H9 (cell line): ENCODE measurements at regions not wholly inside any gene's neighbourhood (a gene's known extent, or its start where the extent isn't known, plus 50 kb on each side); places are given as distances from the start of the nearest gene placed in this dataset.

Experiments used
- DNase-seq: peaks from one replicate; pipeline ENCODE4 v3.0.0-alpha.2; 2017
- H2AFZ ChIP-seq: one replicate; pipeline ENCODE4 v1.6.1; 2013; ENCODE audit warnings: mild to moderate bottlenecking, low read length, control low read depth, moderate library complexity
- H2AK5ac ChIP-seq: 2 replicates; pipeline ENCODE4 v1.6.1; 2013; ENCODE audit warnings: low read length, control low read depth, mixed read lengths; ENCODE audit not compliant: insufficient read length
- H2BK120ac ChIP-seq: one replicate; pipeline ENCODE4 v1.6.1; 2013; ENCODE audit warnings: low read depth, mild to moderate bottlenecking, low read length, control low read depth, inconsistent platforms; ENCODE audit not compliant: poor library complexity, severe bottlenecking
- H2BK12ac ChIP-seq: 2 replicates; pipeline ENCODE4 v1.6.1; 2013; ENCODE audit warnings: low read length, control low read depth, mixed read lengths, low read depth; ENCODE audit not compliant: insufficient read length
- H2BK15ac ChIP-seq: 2 replicates; pipeline ENCODE4 v1.6.1; 2013; ENCODE audit warnings: low read depth, low read length, control low read depth
- H2BK20ac ChIP-seq: one replicate; pipeline ENCODE4 v1.6.1; 2013; ENCODE audit warnings: low read depth, mild to moderate bottlenecking, low read length, control low read depth, inconsistent platforms; ENCODE audit not compliant: poor library complexity, severe bottlenecking
- H2BK5ac ChIP-seq: 2 replicates; pipeline ENCODE4 v1.6.1; 2013; ENCODE audit warnings: low read length, control low read depth, mixed read lengths; ENCODE audit not compliant: insufficient read length
- H3K14ac ChIP-seq: 2 replicates; pipeline ENCODE4 v1.6.1; 2013; ENCODE audit warnings: low read length, control low read depth; ENCODE audit not compliant: insufficient read depth
- H3K18ac ChIP-seq: 2 replicates; pipeline ENCODE4 v1.6.1; 2013; ENCODE audit warnings: low read depth, mild to moderate bottlenecking, mixed read lengths, low read length, control low read depth; ENCODE audit not compliant: insufficient read length
- H3K23ac ChIP-seq: 2 replicates; pipeline ENCODE4 v1.6.1; 2013; ENCODE audit warnings: low read length, control low read depth, mixed read lengths, low read depth; ENCODE audit not compliant: insufficient read length
- H3K23me2 ChIP-seq: 2 replicates; pipeline ENCODE4 v1.6.1; 2013; ENCODE audit warnings: low read depth, mild to moderate bottlenecking, mixed read lengths, low read length, control low read depth; ENCODE audit not compliant: insufficient read length, poor library complexity, severe bottlenecking
- H3K27ac ChIP-seq: 2 replicates; pipeline ENCODE4 v1.5.1; 2013; ENCODE audit warnings: low read length, control low read depth, mixed read lengths, low read depth; ENCODE audit not compliant: insufficient read length
- H3K27me3 ChIP-seq: 2 replicates; pipeline ENCODE4 v1.6.1; 2013; ENCODE audit warnings: low read length, control low read depth, inconsistent platforms; ENCODE audit not compliant: insufficient read depth
- H3K4ac ChIP-seq: 2 replicates; pipeline ENCODE4 v1.6.1; 2013; ENCODE audit warnings: low read depth, mild to moderate bottlenecking, control low read depth, inconsistent platforms, low read length, moderate library complexity
- H3K4me1 ChIP-seq: 2 replicates; pipeline ENCODE4 v1.6.1; 2013; ENCODE audit warnings: low read length, control low read depth, inconsistent platforms; ENCODE audit not compliant: insufficient read depth
- H3K4me2 ChIP-seq: 2 replicates; pipeline ENCODE4 v1.6.1; 2013; ENCODE audit warnings: low read length, control low read depth, mixed read lengths; ENCODE audit not compliant: insufficient read length, insufficient read depth
- H3K56ac ChIP-seq: 2 replicates; pipeline ENCODE4 v1.6.1; 2013; ENCODE audit warnings: low read depth, mild to moderate bottlenecking, mixed read lengths, low read length, control low read depth; ENCODE audit not compliant: insufficient read length
- H3K79me1 ChIP-seq: 2 replicates; pipeline ENCODE4 v1.6.1; 2013; ENCODE audit warnings: low read depth, mild to moderate bottlenecking, moderate library complexity, low read length, control low read depth, inconsistent platforms; ENCODE audit not compliant: insufficient read depth, poor library complexity, severe bottlenecking
- H3K79me2 ChIP-seq: 2 replicates; pipeline ENCODE4 v1.6.1; 2013; ENCODE audit warnings: low read length, control low read depth, inconsistent platforms; ENCODE audit not compliant: insufficient read depth
- H3K9ac ChIP-seq: 2 replicates; pipeline ENCODE4 v1.6.1; 2013; ENCODE audit warnings: low read length, control low read depth, mixed read lengths; ENCODE audit not compliant: insufficient read length; ENCODE audit errors: extremely low read depth
- H3K9me3 ChIP-seq: one replicate; pipeline ENCODE4 v1.6.1; 2013; ENCODE audit warnings: low read depth, low read length, inconsistent platforms; ENCODE audit not compliant: control insufficient read depth
- H3T11ph ChIP-seq: one replicate; pipeline ENCODE4 v1.6.1; 2013; ENCODE audit warnings: mild to moderate bottlenecking, low read length, control low read depth, inconsistent platforms
- H4K20me1 ChIP-seq: one replicate; pipeline ENCODE4 v1.6.1; 2013; ENCODE audit not compliant: control insufficient read depth, insufficient read length, insufficient read depth
- H4K5ac ChIP-seq: 2 replicates; pipeline ENCODE4 v1.6.1; 2013; ENCODE audit warnings: low read depth, mild to moderate bottlenecking, mixed read lengths, low read length, control low read depth; ENCODE audit not compliant: insufficient read length
- H4K8ac ChIP-seq: replicated peaks from 2 replicates; pipeline ENCODE4 v1.6.1; 2013; ENCODE audit warnings: low read length, control low read depth, mixed read lengths, low read depth; ENCODE audit not compliant: insufficient read length
- H4K91ac ChIP-seq: 2 replicates; pipeline ENCODE4 v1.6.1; 2013; ENCODE audit warnings: low read depth, mild to moderate bottlenecking, moderate library complexity, mixed read lengths, low read length, control low read depth; ENCODE audit not compliant: insufficient read length
- H3K27ac Mint-ChIP-seq, 3 experiments: 2 replicates in 2 of 3; 3 replicates in 1 of 3; pipeline ENCODE4 v1.8.0; 2020 to 2021; ENCODE audit warnings: mixed read lengths in 3 of 3, mild to moderate bottlenecking in 1 of 3, moderate library complexity in 1 of 3
- H3K27me3 Mint-ChIP-seq: 2 replicates; pipeline ENCODE4 v1.8.0; 2021; ENCODE audit warnings: low read depth, mild to moderate bottlenecking, moderate library complexity, mixed read lengths
- H3K36me3 Mint-ChIP-seq, 3 experiments: 2 replicates in 2 of 3; 3 replicates in 1 of 3; pipeline ENCODE4 v1.8.0; 2020 to 2021; ENCODE audit warnings: low read depth in 3 of 3, mixed read lengths in 3 of 3; ENCODE audit not compliant: insufficient read depth in 1 of 3
- H3K4me1 Mint-ChIP-seq, 2 experiments: 2 replicates each; pipeline ENCODE4 v1.8.0; 2020; ENCODE audit warnings: mixed read lengths in 2 of 2
- H3K4me3 Mint-ChIP-seq, 2 experiments: 2 replicates in 1 of 2; 3 replicates in 1 of 2; pipeline ENCODE4 v1.8.0; 2020 to 2021; ENCODE audit warnings: mild to moderate bottlenecking in 2 of 2, mixed read lengths in 2 of 2, moderate library complexity in 1 of 2
- H3K9me3 Mint-ChIP-seq, 2 experiments: 2 replicates in 1 of 2; 3 replicates in 1 of 2; pipeline ENCODE4 v1.8.0; 2020; ENCODE audit warnings: mild to moderate bottlenecking in 2 of 2, mixed read lengths in 2 of 2, moderate library complexity in 1 of 2
- CTCF ChIP-seq: fragments of 200-600 bp; sonication (generic); conservative IDR thresholded peaks from 3 replicates; pipeline ENCODE4 v1.8.0; 2021; ENCODE audit warnings: antibody characterized with exemption, mild to moderate bottlenecking
- WGBS: extraction: QIAGEN DNeasy Blood & Tissue Kit; methylation state at CpG from one replicate; pipeline ENCODE4 v1.1.7; 2013; ENCODE audit warnings: missing lambda C conversion rate, low lambda C conversion rate, mixed read lengths; ENCODE audit not compliant: insufficient read length; ENCODE audit errors: extremely low coverage; 5-methylcytosine and 5-hydroxymethylcytosine counted together

GRCh38 chr13:67867206-67867605 lies 637.1 kb upstream of the PCDH9 start:
- Histone ChIP-seq H3T11ph (no peak overlapping the region), H4K91ac (no peak overlapping the region), H4K5ac (no peak overlapping the region), H2AK5ac (no peak overlapping the region), H2BK5ac (no peak overlapping the region), H3K27ac (no peak overlapping the region), H2BK120ac (no peak overlapping the region), H2BK12ac (no peak overlapping the region), H3K56ac (no peak overlapping the region), H4K20me1 (no peaks in the 10 kb centered on the region), H2BK20ac (no peak overlapping the region), H3K4me2 (no peak overlapping the region), H4K8ac (no peak overlapping the region), H3K18ac (no peak overlapping the region), H3K9ac (no peak overlapping the region), H2BK15ac (no peak overlapping the region), H3K23me2 (no peaks in the 10 kb centered on the region), H3K27me3 (no peaks in the 10 kb centered on the region), H3K4me1 (no peaks in the 10 kb centered on the region), H3K79me2 (no peaks in the 10 kb centered on the region), H3K23ac (no peak overlapping the region), H2AFZ (no peak overlapping the region), H3K79me1 (no peaks in the 10 kb centered on the region), H3K14ac (no peak overlapping the region), H3K4ac (no peak overlapping the region), H3K9me3 (no peaks in the 10 kb centered on the region)
- no peak overlapping the region for H3K4me3 Mint-ChIP-seq
- WGBS, result no CpG with 5 or more reads among the region's 2 CpGs
- no peak overlapping the region for H3K27ac Mint-ChIP-seq
- no peaks in the 10 kb centered on the region for H3K4me1 Mint-ChIP-seq
- peaks cover 5 to 10% of the 10 kb centered on the region in 2 experiments; a peak in 3 of 5 replicates for H3K9me3 Mint-ChIP-seq
- no peak for TF ChIP-seq CTCF
- no peak for DNase-seq
- no peaks in the 10 kb centered on the region for H3K27me3 Mint-ChIP-seq
- H3K36me3 Mint-ChIP-seq, result peaks cover 0 to 2% (median 0%) of the 10 kb centered on the region in 3 experiments; a peak in 1 of 7 replicates
